GM12872 (cell line): ENCODE measurements at regions not wholly inside any gene's neighbourhood (a gene's known extent, or its start where the extent isn't known, plus 50 kb on each side); places are given as distances from the start of the nearest gene placed in this dataset.

Experiments
- TF ChIP-seq, protein P1 (sequence below): IDR thresholded peaks from 3 replicates; pipeline ENCODE4 v1.5.1; 2011; ENCODE audit warnings: low read depth, mild to moderate bottlenecking, low read length, moderate library complexity; ENCODE audit not compliant: insufficient read depth

DNA sequence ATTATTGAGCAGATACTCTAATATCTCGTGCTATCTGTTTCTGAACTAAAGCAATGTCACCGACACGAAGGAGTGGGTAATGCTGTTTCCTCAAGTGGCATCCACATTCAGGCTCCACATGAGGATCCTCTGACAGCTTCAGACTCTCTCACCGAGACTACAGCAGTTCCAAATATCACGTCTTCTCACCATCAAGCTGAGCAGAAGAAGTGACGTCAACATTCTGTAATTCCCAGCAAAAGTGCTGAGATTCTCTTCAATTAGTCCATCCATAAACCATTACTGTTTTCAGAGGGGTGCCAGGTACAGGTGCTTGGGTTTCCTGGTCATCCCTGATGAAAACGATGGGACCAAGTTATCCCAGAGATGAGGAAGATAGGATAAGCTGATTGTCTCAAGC is 110.0 kb upstream of the DACH1 start:
- TF ChIP-seq, protein P1, sequence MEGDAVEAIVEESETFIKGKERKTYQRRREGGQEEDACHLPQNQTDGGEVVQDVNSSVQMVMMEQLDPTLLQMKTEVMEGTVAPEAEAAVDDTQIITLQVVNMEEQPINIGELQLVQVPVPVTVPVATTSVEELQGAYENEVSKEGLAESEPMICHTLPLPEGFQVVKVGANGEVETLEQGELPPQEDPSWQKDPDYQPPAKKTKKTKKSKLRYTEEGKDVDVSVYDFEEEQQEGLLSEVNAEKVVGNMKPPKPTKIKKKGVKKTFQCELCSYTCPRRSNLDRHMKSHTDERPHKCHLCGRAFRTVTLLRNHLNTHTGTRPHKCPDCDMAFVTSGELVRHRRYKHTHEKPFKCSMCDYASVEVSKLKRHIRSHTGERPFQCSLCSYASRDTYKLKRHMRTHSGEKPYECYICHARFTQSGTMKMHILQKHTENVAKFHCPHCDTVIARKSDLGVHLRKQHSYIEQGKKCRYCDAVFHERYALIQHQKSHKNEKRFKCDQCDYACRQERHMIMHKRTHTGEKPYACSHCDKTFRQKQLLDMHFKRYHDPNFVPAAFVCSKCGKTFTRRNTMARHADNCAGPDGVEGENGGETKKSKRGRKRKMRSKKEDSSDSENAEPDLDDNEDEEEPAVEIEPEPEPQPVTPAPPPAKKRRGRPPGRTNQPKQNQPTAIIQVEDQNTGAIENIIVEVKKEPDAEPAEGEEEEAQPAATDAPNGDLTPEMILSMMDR: no peak

DNA sequence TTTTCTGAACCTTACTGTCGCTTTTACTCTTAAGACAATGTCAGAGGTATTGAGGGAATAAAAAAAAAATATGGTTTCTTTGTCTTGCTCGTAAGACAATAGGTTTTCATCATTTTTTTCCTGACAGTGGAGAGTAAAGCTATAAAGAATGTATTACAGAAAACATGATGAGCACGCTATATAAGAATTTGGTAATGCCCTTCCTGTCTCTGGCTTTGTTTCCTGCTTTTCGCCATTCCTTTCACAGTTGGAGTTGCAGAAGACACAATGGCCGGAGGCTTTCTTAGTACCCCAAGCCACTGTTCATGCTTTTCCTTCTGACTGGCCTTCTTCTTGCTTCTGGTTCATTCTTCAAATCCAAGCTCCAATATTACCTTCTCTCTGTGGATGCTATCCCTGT is 101.0 kb upstream of the DACH1 start:
- TF ChIP-seq, protein P1: no peak

DNA sequence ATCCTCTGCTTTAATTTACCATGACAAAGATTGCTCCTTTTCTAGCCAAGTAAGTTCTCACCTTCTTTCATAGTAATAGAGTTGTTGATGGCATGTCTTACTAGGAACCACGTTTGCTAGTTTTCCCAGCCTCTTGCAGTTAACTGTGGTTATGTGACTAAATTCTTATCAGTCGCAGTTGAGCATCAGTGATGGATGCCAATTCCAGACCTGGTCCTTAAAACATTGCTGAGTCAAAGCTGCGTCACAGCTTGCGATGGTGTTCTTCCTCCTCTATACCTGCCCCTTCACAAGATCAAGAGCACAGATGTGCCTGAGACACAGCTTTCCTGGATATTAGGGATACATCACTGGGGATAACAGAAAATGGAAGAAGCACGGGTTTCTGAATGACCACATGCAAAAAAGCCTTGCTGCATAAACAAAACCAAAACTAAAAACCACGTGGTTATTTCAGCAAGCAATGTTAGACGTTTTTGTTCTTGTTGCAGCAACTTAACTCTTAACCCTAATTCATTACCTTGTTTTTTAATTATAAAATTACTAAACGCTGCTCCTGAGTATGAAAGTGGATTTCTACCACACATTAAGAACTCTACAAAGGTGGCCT is 97.6 kb upstream of the DACH1 start:
- TF ChIP-seq, protein P1: no peak

DNA sequence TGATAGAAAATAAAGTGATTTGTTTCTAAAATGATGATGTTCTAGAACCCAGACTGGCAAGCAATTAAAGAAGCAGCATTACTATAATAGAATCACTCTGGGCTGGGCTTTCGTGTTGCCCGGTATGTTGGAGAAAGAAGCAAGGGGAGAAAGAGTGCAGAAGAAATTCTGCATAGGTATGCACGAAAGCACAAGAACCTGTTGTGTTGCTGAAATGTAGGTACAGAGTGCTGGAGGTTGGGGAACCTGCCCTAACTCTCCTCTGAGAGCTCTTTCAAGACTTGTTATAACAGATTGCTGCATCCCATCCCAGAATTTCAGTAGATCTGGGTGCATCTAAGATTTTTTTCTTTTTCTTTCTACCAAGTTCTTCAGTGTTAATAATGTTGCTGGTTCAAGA is 95.7 kb upstream of the DACH1 start:
- TF ChIP-seq, protein P1: no peak

GRCh38 chr13:71962126-71962525 is 95.1 kb upstream of the DACH1 start:
- TF ChIP-seq, protein P1: no peak

GRCh38 chr13:71949441-71949840 is 82.4 kb upstream of the DACH1 start:
- TF ChIP-seq, protein P1: no peak

DNA sequence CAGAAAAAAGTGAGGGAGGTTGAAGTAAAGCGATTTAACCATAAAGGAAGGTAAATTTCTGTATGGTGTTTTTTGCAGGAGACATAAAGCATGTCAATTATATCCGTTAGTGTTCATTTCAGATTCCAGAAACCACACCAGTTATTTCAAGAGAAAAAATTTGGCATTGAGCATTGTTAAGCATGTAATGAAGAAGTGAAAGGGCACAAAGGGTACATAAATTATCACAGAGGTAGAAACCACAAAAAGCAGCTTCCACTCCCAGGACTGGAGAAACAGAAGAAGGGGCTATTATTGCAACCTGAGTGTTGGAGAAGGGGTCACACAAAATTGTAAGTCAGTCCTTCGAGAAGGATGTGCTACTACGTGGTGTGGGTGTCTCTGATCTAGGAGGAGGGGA is 72.2 kb upstream of the DACH1 start:
- TF ChIP-seq, protein P1: no peak
